NOMO-1 (cell line): ENCODE measurements at regions not wholly inside any gene's neighbourhood (a gene's known extent, or its start where the extent isn't known, plus 50 kb on each side); places are given as distances from the start of the nearest gene placed in this dataset.

Experiments
- DNase-seq, 2 experiments: peaks; one replicate each; lab custom pipeline; 2025; ENCODE audit not compliant: unreplicated experiment in 2 of 2; lab: John Stamatoyannopoulos, UW

DNA sequence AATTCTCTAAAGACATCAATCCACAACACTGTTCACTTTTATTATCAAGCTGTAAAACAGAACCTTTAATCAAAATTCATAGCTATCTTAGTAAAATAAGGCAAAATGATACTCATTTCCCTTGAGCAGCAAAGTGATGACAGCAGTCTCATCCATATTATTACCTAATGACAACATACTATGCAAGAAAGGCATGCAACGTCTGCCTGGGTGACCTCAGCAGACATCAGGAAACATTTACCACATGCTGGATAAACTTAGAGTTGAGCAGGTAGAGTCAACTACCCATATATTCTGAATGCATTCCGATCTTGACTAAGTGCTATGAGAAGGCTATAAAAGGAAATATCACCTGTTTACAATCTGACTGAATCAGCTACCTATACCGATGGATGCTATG, 145.1 kb downstream of the SIPA1L2 start:
- no peak for DNase-seq

DNA sequence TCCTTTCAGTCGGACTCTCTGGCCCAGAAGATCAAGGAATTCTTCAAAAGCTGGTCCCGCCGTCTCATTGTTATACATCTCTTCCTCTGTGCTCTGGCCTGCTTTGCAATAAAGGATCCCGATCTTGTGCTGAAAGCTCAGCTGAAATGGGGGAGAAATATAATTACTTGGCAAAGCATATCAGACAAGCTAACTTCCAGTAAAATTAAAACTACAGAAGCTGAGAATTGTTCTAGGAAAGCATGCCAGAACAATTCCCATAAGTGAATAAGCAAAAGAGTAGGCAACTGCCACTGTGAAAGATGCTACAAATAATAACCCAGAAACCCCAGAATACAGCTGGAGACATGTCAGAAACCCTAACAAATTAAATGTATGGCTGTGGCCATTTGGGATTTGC, 146.1 kb downstream of the SIPA1L2 start:
- no peak for DNase-seq

DNA sequence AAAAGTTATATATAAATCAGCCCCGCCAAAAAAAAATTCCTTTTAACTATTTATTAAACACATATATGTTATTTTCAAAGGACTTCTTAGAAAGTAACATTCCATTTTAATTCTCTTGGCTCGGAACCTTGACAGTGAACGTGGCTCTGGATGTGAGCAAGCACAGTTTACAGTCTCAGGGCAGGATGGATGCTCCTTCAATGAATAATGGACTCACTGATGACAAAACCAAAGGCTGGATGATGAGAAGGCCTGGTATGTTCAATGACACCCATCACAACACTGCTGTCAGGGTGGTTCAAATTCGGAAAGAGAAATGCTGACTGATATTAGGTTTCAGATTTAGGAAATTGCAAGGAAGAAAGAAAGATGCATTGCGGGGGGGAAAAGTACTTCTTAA, 148.8 kb downstream of the SIPA1L2 start:
- no peak for DNase-seq

DNA sequence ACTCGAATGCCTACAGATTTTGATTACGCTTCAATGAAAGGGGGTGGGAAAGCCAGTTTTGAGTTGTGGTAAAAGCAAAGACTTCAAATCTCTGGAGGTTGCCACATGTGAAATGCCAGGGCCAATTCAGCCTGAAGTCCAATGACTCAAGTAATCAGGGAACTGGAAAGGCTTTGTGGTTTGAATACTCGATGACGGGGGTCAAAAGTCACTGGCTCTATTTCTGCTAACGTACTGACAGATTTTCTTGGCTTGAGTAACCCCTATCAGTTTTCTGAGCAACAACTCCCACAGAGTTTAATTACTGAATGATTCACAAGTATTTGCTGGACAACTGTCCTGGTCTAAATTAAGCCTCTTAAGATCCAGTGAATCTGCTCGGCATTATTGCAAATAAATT, 152.2 kb downstream of the SIPA1L2 start:
- DNase-seq = peak; percentile 53 to 84

DNA sequence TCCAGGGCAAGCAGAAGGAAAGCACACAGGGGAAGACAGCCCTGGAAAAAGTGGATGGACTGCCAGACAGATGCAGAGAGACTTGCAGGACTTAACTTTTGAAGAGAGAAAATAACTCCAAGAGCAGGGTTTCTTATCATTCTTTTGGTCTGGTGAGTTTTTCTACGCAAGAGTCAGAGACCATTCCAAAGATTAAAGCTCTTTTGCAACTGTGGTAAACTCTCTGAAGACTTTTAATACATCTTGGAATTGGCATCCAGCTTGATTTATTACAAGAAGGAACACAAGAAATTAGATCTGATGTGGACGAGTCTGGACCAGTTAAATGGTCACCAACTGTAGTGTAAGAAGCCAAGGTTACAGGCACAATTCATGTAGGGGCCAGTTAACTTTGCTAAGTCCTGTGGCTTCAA, 153.4 kb downstream of the SIPA1L2 start:
- DNase-seq = no peak

DNA sequence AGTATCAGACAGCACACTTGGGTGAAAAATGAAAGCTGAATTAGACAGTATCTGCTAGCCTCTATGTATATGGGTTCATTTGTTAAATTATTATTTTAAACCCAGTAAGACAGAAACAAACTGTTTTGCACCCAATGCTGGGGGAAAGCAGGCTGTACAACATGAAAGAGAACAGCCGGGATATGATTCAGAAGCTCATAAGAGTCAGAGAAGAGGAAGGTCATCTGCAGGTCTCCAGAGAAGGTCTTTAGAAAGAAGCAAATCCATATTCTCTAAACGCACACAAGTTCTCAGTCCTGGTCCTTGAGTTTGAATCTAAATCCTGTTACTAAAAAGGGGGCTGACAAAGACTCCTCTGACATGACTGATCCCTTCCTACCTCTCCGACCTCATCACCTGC, 155.1 kb downstream of the SIPA1L2 start:
- DNase-seq = peak in 1 of 2 experiments; percentile 21

DNA sequence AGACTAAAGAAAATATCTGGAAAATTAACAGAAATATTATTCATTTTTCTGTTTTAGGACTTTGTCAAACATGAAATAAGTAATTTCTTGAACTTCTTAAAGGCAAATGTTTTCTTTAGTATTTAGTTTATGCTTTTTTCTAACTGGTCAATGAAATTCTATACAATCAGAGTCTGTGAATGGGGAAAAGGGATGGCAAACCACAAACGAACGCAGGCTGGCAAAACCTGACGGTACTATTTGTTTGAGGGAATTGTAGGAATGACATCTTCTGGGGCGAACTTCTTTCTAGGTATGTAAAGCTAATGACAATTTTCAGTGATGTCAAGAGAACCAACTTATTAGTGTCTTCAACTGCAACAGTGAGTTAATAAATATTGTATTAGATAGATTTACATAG, 156.0 kb downstream of the SIPA1L2 start:
- DNase-seq = no peak

DNA sequence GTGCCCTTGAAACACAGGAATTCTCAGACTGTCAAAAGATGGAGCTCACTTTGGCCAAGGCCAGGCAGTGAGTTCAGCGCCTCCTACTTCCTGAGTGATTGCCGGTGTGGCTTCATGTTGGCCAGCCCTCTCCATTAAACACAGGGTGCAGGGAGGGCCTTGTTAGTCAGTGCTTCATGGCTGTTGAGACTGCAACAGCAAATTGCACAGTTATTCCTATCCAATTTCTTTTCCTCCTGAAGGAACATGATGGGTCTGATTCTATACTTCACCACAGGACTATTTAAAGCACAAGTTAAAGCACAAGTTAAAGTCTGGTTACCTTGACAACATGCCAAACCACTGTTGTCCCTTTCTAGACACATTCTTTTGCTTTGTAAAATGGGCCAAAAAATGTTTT, 156.6 kb downstream of the SIPA1L2 start:
- DNase-seq = no peak

DNA sequence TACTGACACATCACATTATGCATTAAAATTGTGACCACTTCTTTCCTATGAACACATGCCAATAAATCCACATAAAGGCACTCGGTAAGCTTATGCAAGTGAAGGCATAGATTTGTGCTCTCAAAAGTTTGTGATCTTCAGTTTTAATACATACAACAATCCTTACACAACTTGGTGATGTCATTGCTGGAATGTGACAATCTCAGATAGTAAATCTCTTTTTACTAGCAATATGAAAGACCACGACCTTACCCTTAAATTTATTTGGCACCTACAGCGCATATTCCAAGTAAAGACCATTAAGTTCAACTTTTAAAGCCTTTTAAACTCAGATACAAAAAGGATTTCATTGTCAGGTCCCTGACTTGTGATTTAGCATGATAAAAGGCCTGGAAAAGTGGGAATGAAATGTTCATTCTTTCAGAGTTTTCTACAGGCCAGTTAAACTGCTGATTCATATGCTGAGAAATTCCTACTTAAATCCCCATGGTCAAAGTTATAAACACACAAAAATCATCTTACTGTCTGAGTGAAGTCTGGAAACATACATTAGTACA, 157.4 kb downstream of the SIPA1L2 start:
- no peak for DNase-seq

DNA sequence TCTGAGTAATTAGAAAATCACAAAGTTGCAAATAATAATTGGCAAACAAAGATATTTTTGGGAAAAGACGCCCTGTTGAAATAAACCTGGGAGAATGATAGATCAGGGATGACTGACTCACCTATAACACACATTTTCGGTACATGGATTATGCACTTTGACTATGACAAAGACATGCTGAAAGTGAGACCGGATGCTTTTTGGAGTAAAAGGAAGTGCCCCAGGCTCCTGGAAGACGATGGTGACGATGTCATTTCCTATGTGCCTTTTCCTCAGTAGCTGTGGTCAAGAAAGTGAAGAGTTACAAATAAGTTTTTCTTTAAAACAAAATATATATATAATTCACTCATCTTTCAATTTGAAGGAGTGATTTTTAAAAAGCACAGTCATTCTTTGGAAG, 158.7 kb downstream of the SIPA1L2 start:
- peak in 1 of 2 experiments; percentile 20 for DNase-seq

DNA sequence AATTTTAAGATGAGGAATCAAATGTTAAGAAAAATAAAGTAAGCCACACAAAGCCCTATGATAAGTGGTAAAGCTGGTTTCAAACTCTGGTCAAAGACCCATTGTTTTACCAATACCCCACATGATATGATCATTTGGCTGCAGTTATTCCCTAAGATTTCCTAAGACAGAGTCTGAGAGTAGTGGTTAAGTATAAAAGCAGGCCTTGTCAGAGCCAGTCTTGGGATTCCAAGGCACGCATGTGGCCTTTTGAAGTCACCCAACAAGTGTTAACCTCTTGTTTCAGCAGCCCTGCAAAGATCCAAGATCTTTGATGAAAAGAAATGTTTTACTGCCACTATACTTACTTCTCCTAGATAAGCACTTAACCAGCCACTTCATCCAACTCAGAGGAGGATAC, 159.2 kb downstream of the SIPA1L2 start:
- no peak for DNase-seq

DNA sequence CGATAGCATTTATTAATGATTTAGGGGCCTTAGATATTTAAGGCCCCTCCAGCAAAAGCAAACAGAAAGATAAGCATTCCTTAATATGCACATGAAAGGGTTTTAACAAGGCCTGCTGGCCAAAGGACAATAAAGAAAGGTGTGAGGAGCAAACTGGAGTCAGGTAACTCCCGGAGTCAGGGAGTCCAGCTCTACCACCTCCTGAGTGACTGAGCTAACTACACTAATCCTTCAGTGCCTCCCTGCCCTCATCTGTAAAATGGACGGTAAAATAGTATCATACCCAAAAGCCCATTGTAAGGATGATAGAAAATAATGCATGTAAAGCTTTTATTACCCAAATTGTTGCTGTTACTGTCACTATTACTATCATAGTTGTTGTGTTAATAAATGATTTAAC, 161.7 kb downstream of the SIPA1L2 start:
- DNase-seq = no peak

DNA sequence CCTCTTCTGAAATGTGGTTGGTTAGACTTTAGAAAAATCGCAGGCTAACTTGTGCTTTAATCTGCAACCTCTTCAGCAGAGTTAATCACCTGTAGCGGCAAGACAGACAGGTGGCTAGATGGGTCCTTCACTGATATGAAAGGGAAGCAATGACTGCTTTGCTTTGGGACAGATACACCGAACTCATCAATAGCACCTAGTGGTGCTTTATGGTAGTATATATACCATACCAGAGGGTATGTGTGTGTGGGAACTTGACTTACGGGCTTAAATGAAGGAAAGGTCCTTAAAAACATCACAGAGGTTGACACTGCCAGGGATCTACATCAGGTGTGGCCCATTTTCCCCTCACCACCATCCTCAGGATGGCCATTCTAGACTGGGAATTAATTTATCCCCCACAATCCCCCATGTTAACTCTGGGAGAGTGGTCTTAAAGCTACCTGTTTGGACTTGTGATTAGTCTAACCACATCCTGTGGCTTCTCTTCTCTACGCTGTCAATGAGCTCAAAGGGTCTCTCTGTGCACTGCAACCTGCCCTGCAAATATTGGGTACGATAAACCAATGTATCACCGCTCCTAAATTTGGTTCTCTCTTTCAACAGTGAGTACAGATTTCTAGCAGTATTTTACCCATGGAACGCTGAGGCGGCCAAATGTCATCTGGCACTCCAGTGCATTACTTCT, 162.7 kb downstream of the SIPA1L2 start:
- no peak for DNase-seq

DNA sequence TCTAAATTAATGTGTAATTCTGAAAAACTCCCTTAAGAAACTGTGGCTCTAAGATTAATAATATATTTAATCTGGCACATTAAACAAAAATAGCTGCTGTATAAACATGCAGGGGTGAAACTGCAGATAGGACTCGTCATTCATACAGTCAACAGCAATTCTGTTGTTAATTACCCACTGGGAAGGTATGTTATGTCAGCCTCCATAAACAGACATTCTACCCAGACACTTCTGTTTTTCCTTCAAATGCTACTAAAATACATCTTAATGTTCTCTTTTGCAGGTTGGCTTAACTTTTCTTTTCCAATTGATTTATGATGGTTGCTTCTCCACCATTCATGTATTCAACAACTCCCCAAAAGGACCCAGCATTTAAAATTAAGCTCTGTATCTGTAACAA, 165.6 kb downstream of the SIPA1L2 start:
- no peak for DNase-seq

DNA sequence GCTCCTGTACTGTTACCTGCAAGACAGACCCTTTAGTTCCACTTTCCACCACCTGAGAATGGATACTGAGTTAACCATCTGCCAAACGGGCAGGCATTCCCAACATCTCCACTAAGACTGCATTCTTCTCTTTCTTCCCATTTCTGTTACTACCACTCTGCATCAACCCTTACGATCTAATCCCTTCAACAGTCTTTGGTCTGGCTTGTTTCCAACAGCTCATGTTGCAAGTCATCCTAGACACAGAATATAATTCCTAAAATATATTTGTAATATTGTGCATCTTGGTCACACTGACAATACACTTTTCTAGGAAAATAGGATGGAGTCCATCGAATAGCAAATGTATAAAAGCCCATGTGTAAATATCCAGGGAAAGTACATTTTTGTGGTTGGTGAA, 166.7 kb downstream of the SIPA1L2 start:
- no peak for DNase-seq

DNA sequence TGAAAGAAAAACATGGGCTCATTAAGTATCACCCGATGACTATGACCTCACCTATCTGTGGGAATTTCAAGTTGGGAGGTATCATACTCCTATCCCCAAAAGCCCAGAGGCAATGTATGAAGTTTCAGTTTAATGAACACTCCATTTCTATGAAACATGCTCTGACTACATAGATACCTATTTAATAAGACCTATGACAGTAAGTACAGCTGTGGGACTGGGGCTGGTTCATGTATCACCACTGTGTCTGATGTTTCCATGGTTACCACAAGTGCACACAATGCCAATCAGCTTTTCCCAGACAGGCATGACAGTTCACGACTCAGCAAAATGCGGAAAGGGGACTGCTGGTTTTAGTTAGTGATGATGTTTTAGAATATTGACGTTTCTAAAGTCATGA, 167.7 kb downstream of the SIPA1L2 start:
- no peak for DNase-seq

DNA sequence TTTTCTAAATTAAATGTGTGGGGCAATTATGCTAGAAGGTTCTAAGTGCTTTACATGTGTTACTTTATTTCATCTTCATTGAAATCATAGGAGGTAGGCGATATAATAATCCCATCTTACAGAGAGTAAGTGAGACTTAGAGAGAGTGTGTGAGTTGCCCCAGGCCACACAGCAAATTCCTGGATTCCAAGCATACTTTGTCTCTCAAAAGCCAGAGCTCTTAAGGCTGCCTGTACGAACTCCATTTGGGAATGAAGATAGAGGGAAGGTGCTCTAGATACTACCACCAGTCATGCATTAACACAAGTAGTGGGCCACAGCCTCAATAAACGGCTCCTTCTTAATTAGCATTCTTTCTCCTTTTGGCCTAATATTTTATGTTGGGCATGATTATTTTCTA, 170.1 kb downstream of the SIPA1L2 start:
- no peak for DNase-seq

DNA sequence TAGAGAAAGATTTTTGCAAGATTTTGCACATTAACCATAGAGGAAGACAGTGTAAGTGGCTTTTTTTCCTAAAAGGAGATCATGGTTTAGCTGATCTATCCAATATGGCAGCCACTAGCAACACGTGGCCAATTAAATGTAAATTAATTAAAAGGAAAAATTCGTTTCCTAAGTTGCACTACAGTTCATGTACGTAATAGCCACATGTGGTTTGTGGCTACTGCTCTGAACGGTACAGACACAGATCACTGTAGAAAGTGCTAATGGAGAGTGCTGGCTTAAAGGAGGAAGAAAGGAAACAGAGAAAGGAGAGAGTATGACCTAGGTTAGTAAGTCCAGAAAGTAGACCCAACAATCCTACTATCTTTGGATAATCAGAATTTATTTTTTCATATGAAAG, 170.8 kb downstream of the SIPA1L2 start:
- DNase-seq = peak; percentile 19 to 53

DNA sequence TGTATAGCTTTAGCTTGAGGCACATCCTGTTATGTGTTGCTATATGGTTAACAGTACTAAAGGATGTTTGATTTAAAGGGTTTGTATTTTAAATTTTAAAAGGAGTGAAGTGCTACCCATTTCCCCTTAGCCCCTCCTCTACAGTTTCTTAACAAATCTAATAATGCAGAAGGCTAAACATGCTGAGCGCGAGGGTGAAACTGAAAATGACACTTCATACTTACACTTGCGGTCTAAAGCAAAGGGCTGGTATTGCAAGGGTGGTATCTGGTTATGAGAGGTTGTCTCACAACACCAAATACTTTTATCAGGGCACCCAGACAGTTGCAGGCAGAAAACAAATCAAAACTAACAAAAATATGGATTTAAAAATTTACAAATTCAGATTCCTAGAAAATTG, 172.3 kb downstream of the SIPA1L2 start:
- peak; percentile 76 to 81 for DNase-seq

DNA sequence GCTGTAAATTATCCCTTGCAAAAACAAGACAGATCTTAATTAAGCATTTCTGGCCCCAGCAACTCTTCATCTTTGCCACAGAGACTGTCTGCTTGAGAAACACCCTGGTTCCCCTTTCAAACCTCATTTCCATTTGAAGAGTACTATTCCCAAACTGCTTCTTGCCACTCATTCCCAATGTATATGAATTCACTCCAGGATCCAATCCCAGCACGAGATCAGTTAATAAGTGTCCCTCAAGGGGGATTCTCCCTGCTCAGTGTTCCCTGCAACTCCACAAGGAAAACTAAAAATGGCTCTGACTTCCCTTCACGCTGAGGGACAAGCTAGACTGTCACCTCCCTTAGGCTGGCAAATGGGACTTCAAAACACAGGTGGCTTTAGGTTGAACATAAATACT, 173.2 kb downstream of the SIPA1L2 start:
- DNase-seq = peak; percentile 70 to 72

DNA sequence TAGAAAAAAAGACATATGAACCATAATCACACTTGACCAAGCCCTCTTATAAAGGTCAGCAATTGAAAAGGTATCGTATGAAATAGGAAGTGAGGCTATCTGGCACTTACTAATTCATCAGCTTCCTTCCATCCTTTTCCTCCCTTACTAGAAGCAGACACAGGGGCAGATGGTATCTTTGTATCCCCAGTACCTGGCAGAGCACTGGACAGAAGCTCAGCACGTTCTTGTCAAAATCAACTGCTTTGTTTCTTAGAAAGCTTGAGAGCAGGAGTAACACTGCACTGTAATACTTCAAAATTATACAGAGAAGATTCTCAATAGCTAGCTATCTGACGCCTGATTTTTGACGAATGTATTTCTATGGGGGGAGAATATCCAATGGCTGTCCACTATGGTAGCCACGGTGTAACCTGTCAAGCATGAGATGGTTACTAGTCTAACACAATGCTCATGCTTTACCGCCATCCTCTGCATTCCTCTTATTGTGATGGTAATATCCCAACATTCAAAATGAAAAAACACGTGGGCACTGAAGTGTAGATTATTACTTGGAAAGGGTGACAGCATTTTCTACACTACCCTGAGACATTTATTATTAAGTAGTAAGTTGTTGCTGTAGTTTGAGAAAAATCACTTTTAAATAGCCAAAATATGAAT, 175.6 kb downstream of the SIPA1L2 start:
- DNase-seq = no peak

DNA sequence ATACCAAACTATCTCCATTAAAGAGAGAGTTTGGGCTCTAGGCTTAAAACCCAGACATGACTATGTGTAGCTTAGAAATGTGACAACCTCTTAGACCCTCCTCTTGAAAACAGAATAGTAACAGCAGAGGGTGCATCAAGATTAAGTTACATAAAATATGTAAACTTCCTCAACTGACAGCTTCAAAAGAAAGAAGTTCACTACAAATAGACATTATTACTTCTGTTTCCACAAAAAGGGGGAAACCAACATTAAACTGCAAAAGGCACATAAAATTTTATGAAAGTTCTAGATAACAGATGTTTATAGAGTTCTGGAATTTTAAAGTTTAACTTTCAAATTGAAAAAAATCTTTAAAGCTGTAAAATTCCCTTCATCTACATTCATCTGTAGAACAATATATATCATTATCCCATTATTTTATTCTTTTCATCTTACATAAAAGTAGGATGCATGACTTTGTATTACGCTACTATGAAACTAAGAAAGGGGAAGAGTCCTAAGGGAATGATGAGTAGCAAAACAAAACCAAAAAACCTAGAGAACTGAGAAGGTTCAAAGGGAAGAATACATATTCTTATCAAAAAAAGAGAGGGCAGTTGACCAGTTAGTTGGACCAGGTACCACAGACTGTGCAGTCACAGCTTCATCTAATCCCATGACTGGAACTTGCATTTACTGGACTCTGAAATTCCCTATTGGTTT, 177.0 kb downstream of the SIPA1L2 start:
- peak in 1 of 2 experiments; percentile 41 for DNase-seq
